ENCODE measurements at regions not wholly inside any gene's neighbourhood (a gene's known extent, or its start where the extent isn't known, plus 50 kb on each side); places are given as distances from the start of the nearest gene placed in this dataset.

DNA sequence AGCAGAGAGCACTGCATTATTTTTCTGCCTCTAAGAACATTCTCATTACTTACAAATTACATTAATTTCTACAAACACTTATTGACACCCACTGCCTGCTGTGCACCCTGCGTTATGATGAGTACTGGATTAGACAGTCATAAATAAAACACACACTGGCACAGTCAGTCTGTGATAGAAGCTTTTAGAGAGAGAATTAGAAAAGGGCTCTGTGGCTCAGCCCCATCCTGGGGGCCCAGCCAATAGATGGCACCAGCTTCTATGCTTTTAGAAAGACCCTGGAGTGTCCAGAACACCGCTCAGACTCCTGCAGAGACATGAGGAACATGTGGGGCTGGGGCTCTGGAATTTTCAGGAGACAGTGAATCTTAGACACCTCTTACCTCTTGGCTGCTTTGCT is 61.0 kb upstream of the RAPGEF1 start:
- no peak overlapping the region for H3K4me3 ChIP-seq (ENCODE audit: low read depth, low read length)
- TF ChIP-seq CTCF (IDR thresholded peaks at IDR 0.05; ENCODE audit: borderline replicate concordance, insufficient read depth, low read depth, low read length) = no peak

DNA sequence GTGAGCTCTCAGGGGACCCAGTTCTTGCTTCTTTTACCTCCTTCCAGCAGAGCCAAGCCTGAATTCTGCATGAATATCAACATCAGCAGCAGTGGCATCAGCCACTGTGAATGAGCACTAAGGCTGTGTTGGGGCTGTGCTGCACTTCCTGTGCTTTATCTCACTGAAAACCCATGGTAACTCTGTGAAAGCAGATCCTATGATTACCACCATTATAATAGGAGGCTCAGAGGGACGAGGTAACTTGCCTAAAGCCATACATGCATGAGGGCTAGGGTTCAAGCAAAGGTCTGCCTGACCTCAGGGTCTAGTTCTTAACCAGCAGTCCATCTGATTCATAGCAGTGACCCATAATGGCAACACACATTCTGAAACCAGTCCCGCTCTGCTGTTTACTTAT is 60.5 kb upstream of the RAPGEF1 start:
- no peak for TF ChIP-seq CTCF (IDR thresholded peaks at IDR 0.05; ENCODE audit: borderline replicate concordance, insufficient read depth, low read depth, low read length)
- no peak overlapping the region for H3K4me3 ChIP-seq (ENCODE audit: low read depth, low read length)

DNA sequence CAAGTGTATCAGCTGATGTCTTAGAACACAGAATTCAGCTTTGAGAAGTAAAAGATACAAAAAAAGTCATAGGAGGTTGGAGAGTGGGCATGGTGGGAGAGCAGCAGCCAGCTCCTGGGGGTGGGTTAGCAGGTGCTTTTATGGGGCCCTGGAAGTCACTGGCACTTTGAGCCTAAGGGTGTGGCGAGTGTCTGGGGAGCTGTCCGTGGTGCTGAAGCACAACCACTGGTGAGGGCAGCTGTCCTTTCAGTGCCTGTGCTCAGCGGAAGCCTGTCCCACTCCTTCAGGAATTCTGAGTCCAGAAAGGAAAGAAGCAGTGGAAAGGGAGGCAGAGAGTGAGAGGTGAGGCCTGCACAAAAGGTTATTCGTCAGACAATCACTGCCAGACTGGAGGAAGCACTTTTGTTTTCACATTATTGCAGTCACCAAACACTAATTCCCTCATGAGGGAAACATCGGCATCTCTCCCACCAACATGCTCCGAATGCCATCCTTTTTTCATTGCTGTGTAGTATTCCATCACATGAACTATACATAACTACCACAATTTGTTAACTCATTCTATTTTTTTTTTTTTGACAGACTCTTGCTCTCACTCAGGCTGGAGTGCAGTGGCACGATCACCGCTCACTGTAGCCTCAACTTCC is 59.4 kb upstream of the RAPGEF1 start:
- no peak overlapping the region for H3K4me3 ChIP-seq (ENCODE audit: low read depth, low read length)
- no peak for TF ChIP-seq CTCF (IDR thresholded peaks at IDR 0.05; ENCODE audit: borderline replicate concordance, insufficient read depth, low read depth, low read length)

DNA sequence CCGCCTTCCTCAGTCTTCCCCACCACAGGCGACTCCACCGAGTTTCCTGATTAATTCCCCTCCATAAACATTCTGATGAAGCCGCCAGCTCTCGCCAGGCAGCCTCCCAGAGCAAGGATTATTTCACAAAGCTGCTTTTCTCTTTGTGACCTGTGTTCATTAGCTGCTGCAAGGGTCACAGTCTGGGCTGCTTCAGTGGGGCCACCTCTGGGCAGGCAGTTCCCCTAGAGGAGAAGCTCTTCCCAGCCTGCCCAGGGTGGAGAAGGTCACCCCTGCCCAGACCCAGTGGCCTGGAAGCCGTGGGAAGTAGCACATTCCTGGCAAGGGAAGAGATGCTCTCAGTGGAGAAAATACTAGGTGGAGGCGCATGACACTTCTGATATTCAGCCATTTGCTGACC is 58.4 kb upstream of the RAPGEF1 start:
- no peak for TF ChIP-seq CTCF (IDR thresholded peaks at IDR 0.05; ENCODE audit: borderline replicate concordance, insufficient read depth, low read depth, low read length)

DNA sequence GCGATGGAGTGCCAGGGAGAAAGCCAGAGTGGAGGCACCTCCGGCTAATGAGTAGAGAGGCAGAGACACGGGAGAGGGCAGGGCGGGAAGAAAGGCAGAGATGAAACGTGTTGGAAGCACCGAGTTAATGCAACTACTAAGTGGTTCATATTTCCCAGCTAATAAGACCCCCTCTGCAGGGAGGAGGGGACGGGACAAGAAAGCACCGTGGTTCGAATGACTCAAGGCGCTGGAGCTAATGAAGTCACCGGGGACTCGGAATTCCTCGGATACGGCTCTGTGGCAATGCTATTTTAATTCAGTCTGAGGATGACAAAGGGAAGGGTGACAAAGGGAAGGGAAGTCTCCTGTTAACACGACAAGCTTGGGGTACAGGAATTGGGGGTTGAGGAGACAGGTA is 54.5 kb upstream of the RAPGEF1 start:
- no peak for TF ChIP-seq CTCF (IDR thresholded peaks at IDR 0.05; ENCODE audit: borderline replicate concordance, insufficient read depth, low read depth, low read length)
- no peak overlapping the region for H3K4me3 ChIP-seq (ENCODE audit: low read depth, low read length)

More for the DNA sequence above, 58.4 kb upstream of the RAPGEF1 start:
- H3K4me3 ChIP-seq (ENCODE audit: low read depth, low read length) = no peak overlapping the region

- TF ChIP-seq CTCF (IDR thresholded peaks at IDR 0.05; ENCODE audit: borderline replicate concordance, insufficient read depth, low read depth, low read length) = no peak
- H3K4me3 ChIP-seq (ENCODE audit: low read depth, low read length) = no peak overlapping the region
Observed at GRCh38 chr9:131791542-131792254, 51.8 kb upstream of the RAPGEF1 start.

All from GM12875 (cell line).